ENCODE measurements at regions not wholly inside any gene's neighbourhood (a gene's known extent, or its start where the extent isn't known, plus 50 kb on each side); places are given as distances from the start of the nearest gene placed in this dataset.

- ChIA-PET POLR2A (no interaction called here), CTCF (no interaction called here)
- H3K4me1 Mint-ChIP-seq: peaks cover 7% of the 10 kb centered on the region
- ATAC-seq (ENCODE audit: low read depth) (no peak), DNase-seq (no peak)
- Histone ChIP-seq H2AFZ (ENCODE audit: insufficient read depth, low read depth, low read length, poor library complexity, severe bottlenecking) (no peak overlapping the region), H3K4me2 (replicated peaks; ENCODE audit: low read depth, low read length, poor library complexity, severe bottlenecking) (no peak overlapping the region), H3K9me3 (ENCODE audit: control extremely low read depth in 1 of 3, control insufficient read depth in 2 of 3, insufficient read depth in 1 of 3, low read length in 2 of 3) (no peaks in the 10 kb centered on the region), H3K36me3 (replicated peaks in 1 of 2; ENCODE audit: control extremely low read depth in 1 of 2, control insufficient read depth in 1 of 2, extremely low read depth in 1 of 2, insufficient read depth in 2 of 2, low read length in 1 of 2) (no peaks in the 10 kb centered on the region), H3K9ac (ENCODE audit: low read length) (no peak overlapping the region), H3K4me3 (ENCODE audit: control extremely low read depth in 1 of 5, extremely low read depth in 1 of 5, insufficient read depth in 1 of 5, low read depth in 2 of 5, low read length in 4 of 5) (no peak overlapping the region), H3K79me2 (ENCODE audit: control insufficient read depth, insufficient read depth, low read length) (no peaks in the 10 kb centered on the region), H3K4me1 (ENCODE audit: control insufficient read depth in 2 of 2, insufficient read depth in 2 of 2, low read length in 2 of 2) (peaks cover 0 to 7% of the 10 kb centered on the region in 2 donors), H3K27ac (ENCODE audit: low read length in 2 of 2) (no peak overlapping the region), H4K20me1 (ENCODE audit: control insufficient read depth, insufficient read depth, low read length, poor library complexity, severe bottlenecking) (no peaks in the 10 kb centered on the region), H3K27me3 (replicated peaks in 1 of 4; ENCODE audit: control extremely low read depth in 1 of 4, control insufficient read depth in 3 of 4, insufficient read depth in 4 of 4, low read length in 3 of 4) (no peaks in the 10 kb centered on the region)
- H3K9me3 Mint-ChIP-seq (ENCODE audit: insufficient read depth): no peaks in the 10 kb centered on the region
- WGBS (ENCODE audit: insufficient coverage): no CpG with 5 or more reads among the region's 2 CpGs
- intact Hi-C loops (cut with micrococcal nuclease): no loop called here
- no peak for TF ChIP-seq EZH2 (IDR thresholded peaks at IDR 0.05; ENCODE audit: borderline replicate concordance, insufficient read depth, low read depth, low read length, poor library complexity, severe bottlenecking)
- TF ChIP-seq, protein P1, sequence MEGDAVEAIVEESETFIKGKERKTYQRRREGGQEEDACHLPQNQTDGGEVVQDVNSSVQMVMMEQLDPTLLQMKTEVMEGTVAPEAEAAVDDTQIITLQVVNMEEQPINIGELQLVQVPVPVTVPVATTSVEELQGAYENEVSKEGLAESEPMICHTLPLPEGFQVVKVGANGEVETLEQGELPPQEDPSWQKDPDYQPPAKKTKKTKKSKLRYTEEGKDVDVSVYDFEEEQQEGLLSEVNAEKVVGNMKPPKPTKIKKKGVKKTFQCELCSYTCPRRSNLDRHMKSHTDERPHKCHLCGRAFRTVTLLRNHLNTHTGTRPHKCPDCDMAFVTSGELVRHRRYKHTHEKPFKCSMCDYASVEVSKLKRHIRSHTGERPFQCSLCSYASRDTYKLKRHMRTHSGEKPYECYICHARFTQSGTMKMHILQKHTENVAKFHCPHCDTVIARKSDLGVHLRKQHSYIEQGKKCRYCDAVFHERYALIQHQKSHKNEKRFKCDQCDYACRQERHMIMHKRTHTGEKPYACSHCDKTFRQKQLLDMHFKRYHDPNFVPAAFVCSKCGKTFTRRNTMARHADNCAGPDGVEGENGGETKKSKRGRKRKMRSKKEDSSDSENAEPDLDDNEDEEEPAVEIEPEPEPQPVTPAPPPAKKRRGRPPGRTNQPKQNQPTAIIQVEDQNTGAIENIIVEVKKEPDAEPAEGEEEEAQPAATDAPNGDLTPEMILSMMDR (IDR thresholded peaks at IDR 0.05): no peak
- H3K27ac Mint-ChIP-seq: no peak overlapping the region
- H3K27me3 Mint-ChIP-seq: peaks cover 5% of the 10 kb centered on the region
- no peak overlapping the region for H3K4me3 Mint-ChIP-seq
Measured at GRCh38 chr5:124131466-124131865, 615.0 kb downstream of the ZNF608 start.

GRCh38 chr5:124130816-124131215 lies 615.6 kb downstream of the ZNF608 start:
- Mint-ChIP-seq H3K27me3 (peaks cover 6% of the 10 kb centered on the region), H3K27ac (no peak overlapping the region), H3K4me3 (no peak overlapping the region), H3K4me1 (peaks cover 10% of the 10 kb centered on the region), H3K9me3 (ENCODE audit: insufficient read depth) (no peaks in the 10 kb centered on the region)
- no peaks in the 10 kb centered on the region for H3K9me3 ChIP-seq (ENCODE audit: control extremely low read depth in 1 of 3, control insufficient read depth in 2 of 3, insufficient read depth in 1 of 3, low read length in 2 of 3)
- intact Hi-C loops (cut with micrococcal nuclease): no loop called here
- ATAC-seq (ENCODE audit: low read depth) (no peak), DNase-seq (no peak)
- peaks cover 0 to 7% of the 10 kb centered on the region in 2 donors for H3K4me1 ChIP-seq (ENCODE audit: control insufficient read depth in 2 of 2, insufficient read depth in 2 of 2, low read length in 2 of 2)
- H3K27ac ChIP-seq (ENCODE audit: low read length in 2 of 2): no peak overlapping the region
- H3K36me3 ChIP-seq (replicated peaks in 1 of 2; ENCODE audit: control extremely low read depth in 1 of 2, control insufficient read depth in 1 of 2, extremely low read depth in 1 of 2, insufficient read depth in 2 of 2, low read length in 1 of 2): no peaks in the 10 kb centered on the region
- H3K79me2 ChIP-seq (ENCODE audit: control insufficient read depth, insufficient read depth, low read length): no peaks in the 10 kb centered on the region
- no peak overlapping the region for H3K4me3 ChIP-seq (ENCODE audit: control extremely low read depth in 1 of 5, extremely low read depth in 1 of 5, insufficient read depth in 1 of 5, low read depth in 2 of 5, low read length in 4 of 5)
- no peak overlapping the region for H2AFZ ChIP-seq (ENCODE audit: insufficient read depth, low read depth, low read length, poor library complexity, severe bottlenecking)
- CTCF ChIA-PET: no interaction called here
- TF ChIP-seq EZH2 (IDR thresholded peaks at IDR 0.05; ENCODE audit: borderline replicate concordance, insufficient read depth, low read depth, low read length, poor library complexity, severe bottlenecking): no peak
- TF ChIP-seq, protein P1 (IDR thresholded peaks at IDR 0.05): no peak
- no peaks in the 10 kb centered on the region for H3K27me3 ChIP-seq (replicated peaks in 1 of 4; ENCODE audit: control extremely low read depth in 1 of 4, control insufficient read depth in 3 of 4, insufficient read depth in 4 of 4, low read length in 3 of 4)
- H3K9ac ChIP-seq (ENCODE audit: low read length): no peak overlapping the region
- H4K20me1 ChIP-seq (ENCODE audit: control insufficient read depth, insufficient read depth, low read length, poor library complexity, severe bottlenecking): no peaks in the 10 kb centered on the region
- H3K4me2 ChIP-seq (replicated peaks; ENCODE audit: low read depth, low read length, poor library complexity, severe bottlenecking): no peak overlapping the region
- 100% methylated on average over 3 of the region's 6 CpGs for WGBS (ENCODE audit: insufficient coverage)
- POLR2A ChIA-PET: no interaction called here
